ENCODE measurements at regions not wholly inside any gene's neighbourhood (a gene's known extent, or its start where the extent isn't known, plus 50 kb on each side); places are given as distances from the start of the nearest gene placed in this dataset.

DNA sequence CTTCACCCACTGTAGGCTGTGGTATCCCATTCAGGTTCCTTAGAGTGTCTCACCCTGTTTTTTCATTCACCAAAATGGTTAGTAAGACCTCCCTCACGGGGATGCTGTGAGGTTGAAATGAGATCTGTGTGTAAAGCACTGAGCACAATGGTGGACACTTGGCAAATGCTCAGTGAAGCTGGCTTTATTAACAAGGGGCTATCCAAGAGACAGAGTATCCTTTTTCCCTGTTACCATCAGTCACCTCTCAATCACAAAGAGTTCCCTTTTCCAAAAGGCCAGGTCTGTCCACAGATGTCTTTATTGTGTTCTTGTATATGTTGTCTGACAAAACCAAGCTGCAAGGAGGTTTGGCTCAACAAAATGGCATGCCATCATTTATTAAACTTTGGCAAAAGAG, 138.9 kb upstream of the RARB start:
- TF ChIP-seq, protein P1, sequence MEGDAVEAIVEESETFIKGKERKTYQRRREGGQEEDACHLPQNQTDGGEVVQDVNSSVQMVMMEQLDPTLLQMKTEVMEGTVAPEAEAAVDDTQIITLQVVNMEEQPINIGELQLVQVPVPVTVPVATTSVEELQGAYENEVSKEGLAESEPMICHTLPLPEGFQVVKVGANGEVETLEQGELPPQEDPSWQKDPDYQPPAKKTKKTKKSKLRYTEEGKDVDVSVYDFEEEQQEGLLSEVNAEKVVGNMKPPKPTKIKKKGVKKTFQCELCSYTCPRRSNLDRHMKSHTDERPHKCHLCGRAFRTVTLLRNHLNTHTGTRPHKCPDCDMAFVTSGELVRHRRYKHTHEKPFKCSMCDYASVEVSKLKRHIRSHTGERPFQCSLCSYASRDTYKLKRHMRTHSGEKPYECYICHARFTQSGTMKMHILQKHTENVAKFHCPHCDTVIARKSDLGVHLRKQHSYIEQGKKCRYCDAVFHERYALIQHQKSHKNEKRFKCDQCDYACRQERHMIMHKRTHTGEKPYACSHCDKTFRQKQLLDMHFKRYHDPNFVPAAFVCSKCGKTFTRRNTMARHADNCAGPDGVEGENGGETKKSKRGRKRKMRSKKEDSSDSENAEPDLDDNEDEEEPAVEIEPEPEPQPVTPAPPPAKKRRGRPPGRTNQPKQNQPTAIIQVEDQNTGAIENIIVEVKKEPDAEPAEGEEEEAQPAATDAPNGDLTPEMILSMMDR (IDR thresholded peaks at IDR 0.05; ENCODE audit: insufficient read depth, low read length): no peak
- TF ChIP-seq GABPA (IDR thresholded peaks at IDR 0.05; ENCODE audit: low read depth): no peak
